K562 (cell line): ENCODE measurements at regions not wholly inside any gene's neighbourhood (a gene's known extent, or its start where the extent isn't known, plus 50 kb on each side); places are given as distances from the start of the nearest gene placed in this dataset.

ENCODE experiments used
- ATAC-seq: fragments of 200-7000 bp; cut with Tn5 transposase; 3 replicates; pipeline ENCODE4 v1.9.1; 2020; ENCODE audit warnings: moderate library complexity
- BruUV-seq: library from RNA; stranded (reverse); fragments of 400-500 nt; replicated peaks from 2 replicates; lab custom pipeline; 2021; lab: Mats Ljungman, UMichigan
- CTCF ChIA-PET: fragments of 300-600 bp; formaldehyde crosslinking; extraction: SDS; loops from one replicate; lab custom pipeline; 2021; ENCODE audit warnings: low intra/inter-chr PET ratio; lab: Yijun Ruan, JAX
- POLR2A ChIA-PET: fragments of 300-600, 350-650 bp; sonication (Branson Sonifier 250); formaldehyde crosslinking; extraction: SDS; loops from one replicate; lab custom pipeline; 2021; ENCODE audit warnings: antibody characterized with exemption, inconsistent platforms; lab: Yijun Ruan, JAX
- DNase-seq, 4 experiments: peaks; one replicate each; pipeline versions ENCODE4 v3.0.0 to v3.0.0-alpha.2; 2011 to 2018; ENCODE audit warnings: low spot score in 3 of 4, mixed read lengths in 3 of 4; ENCODE audit errors: extremely low read depth in 1 of 4
- FAIRE-seq: peaks from 2 replicates; lab custom pipeline; 2011; peaks lifted over from hg19 to GRCh38; lab: Jason Lieb, UNC
- H2AFZ ChIP-seq: 2 replicates; pipeline ENCODE4 v1.6.0; 2011; ENCODE audit warnings: low read depth, low read length, control low read depth, inconsistent platforms
- H3K27ac ChIP-seq: fragments of 200-600 bp; 3 replicates; pipeline ENCODE4 v1.8.0; 2011; ENCODE audit warnings: low read depth, mild to moderate bottlenecking, control low read depth, inconsistent platforms, low read length, moderate library complexity, mixed read lengths; ENCODE audit errors: extremely low read depth
- H3K27me3 ChIP-seq, 2 experiments: fragments of 300-600 bp in 1 of 2; 2 replicates in 1 of 2; 3 replicates in 1 of 2; pipeline versions ENCODE4 v1.6.0 to v1.8.0; 2011; ENCODE audit warnings: inconsistent platforms in 2 of 2, low read length in 2 of 2, mild to moderate bottlenecking in 1 of 2, mixed read lengths in 1 of 2, moderate library complexity in 1 of 2; ENCODE audit not compliant: control insufficient read depth in 2 of 2, insufficient read depth in 2 of 2
- H3K36me3 ChIP-seq: fragments of 300-600 bp; 3 replicates; pipeline ENCODE4 v1.8.0; 2011; ENCODE audit warnings: mild to moderate bottlenecking, low read length, inconsistent platforms; ENCODE audit not compliant: control insufficient read depth, insufficient read depth
- H3K4me1 ChIP-seq, 2 experiments: fragments of 200-600 bp in 1 of 2; replicated peaks in 1 of 2; 2 replicates in 1 of 2; 3 replicates in 1 of 2; pipeline versions ENCODE4 v1.5.1 to v1.8.0; 2011; ENCODE audit warnings: inconsistent platforms in 2 of 2, low read length in 2 of 2, mild to moderate bottlenecking in 1 of 2, mixed read lengths in 1 of 2, moderate library complexity in 1 of 2; ENCODE audit not compliant: control insufficient read depth in 2 of 2, insufficient read depth in 2 of 2
- H3K4me2 ChIP-seq: 2 replicates; pipeline ENCODE4 v1.6.1; 2011; ENCODE audit warnings: low read length, control low read depth, inconsistent platforms, mixed read lengths; ENCODE audit not compliant: insufficient read depth
- H3K4me3 ChIP-seq: fragments of 200-600 bp; sonication (generic), shearing (Covaris generic); 2 replicates; pipeline ENCODE4 v1.5.1; 2016; ENCODE audit warnings: control low read depth, inconsistent platforms
- H3K79me2 ChIP-seq: fragments of 200-600 bp; 3 replicates; pipeline ENCODE4 v1.8.0; 2011; ENCODE audit warnings: low read length, inconsistent platforms; ENCODE audit not compliant: control insufficient read depth, insufficient read depth
- H3K9ac ChIP-seq, 2 experiments: 2 replicates each; pipeline versions ENCODE4 v1.6.0 to v1.6.1; 2011; ENCODE audit warnings: low read depth in 2 of 2, low read length in 2 of 2, control low read depth in 1 of 2, inconsistent platforms in 1 of 2, mild to moderate bottlenecking in 1 of 2, mixed read lengths in 1 of 2; ENCODE audit not compliant: insufficient read depth in 1 of 2
- H3K9me1 ChIP-seq: one replicate; pipeline ENCODE4 v1.6.0; 2011; ENCODE audit warnings: inconsistent platforms, mild to moderate bottlenecking, low read length, moderate library complexity; ENCODE audit not compliant: control insufficient read depth, insufficient read depth
- H3K9me3 ChIP-seq: replicated peaks from 2 replicates; pipeline ENCODE4 v1.5.1; 2011; ENCODE audit warnings: low read depth, low read length, inconsistent platforms; ENCODE audit not compliant: control insufficient read depth, insufficient read depth
- H4K20me1 ChIP-seq: replicated peaks from 2 replicates; pipeline ENCODE4 v1.6.1; 2011; ENCODE audit warnings: low read length, inconsistent platforms, mixed read lengths; ENCODE audit not compliant: control insufficient read depth, insufficient read depth
- CC2D1A ChIP-seq: fragments of 450-650 bp; IDR thresholded peaks from 2 replicates; pipeline ENCODE4 v1.6.1; 2017; ENCODE audit warnings: mild to moderate bottlenecking
- KLF16 ChIP-seq: IDR thresholded peaks from 2 replicates; pipeline ENCODE4 v1.6.1; 2016; ENCODE audit warnings: antibody characterized with exemption
- NCOA4 ChIP-seq: fragments of 450-650 bp; IDR thresholded peaks from 2 replicates; pipeline ENCODE4 v1.6.1; 2018; ENCODE audit warnings: mild to moderate bottlenecking; ENCODE audit not compliant: partially characterized antibody
- NFRKB ChIP-seq: fragments of 450-650 bp; IDR thresholded peaks from 2 replicates; pipeline ENCODE4 v1.6.1; 2016; ENCODE audit warnings: low read depth
- ZNF140 ChIP-seq: fragments of 250-450 bp; sonication (Bioruptor Pico); IDR thresholded peaks from 2 replicates; pipeline ENCODE4 v1.8.0; 2021; ENCODE audit warnings: moderate library complexity, mild to moderate bottlenecking, inconsistent platforms
- ZNF217 ChIP-seq: sonication (generic); formaldehyde crosslinking; IDR thresholded peaks from 2 replicates; pipeline ENCODE4 v1.8.0; 2022; ENCODE audit warnings: mild to moderate bottlenecking, missing genetic modification reagents
- ZNF436 ChIP-seq: fragments of 250-450, 450-650 bp; sonication (Bioruptor Pico); formaldehyde crosslinking; IDR thresholded peaks from 2 replicates; pipeline ENCODE4 v1.7.0; 2020; ENCODE audit warnings: mild to moderate bottlenecking
- in situ Hi-C: fragments of 300-500 bp; cut with MboI; formaldehyde crosslinking; loops from 4 replicates; pipeline ENCODE4 v1.15.0; 2018; ENCODE audit warnings: inconsistent platforms, mixed read lengths
- intact Hi-C: fragments of 100-400 bp; cut with micrococcal nuclease; formaldehyde crosslinking; loops from 2 replicates; pipeline ENCODE4 v1.14.2; 2022
- TF ChIP-seq, protein P1 (sequence below), 2 experiments: fragments of 450-650 bp in 1 of 2; IDR thresholded peaks; 2 replicates each; pipeline ENCODE4 v1.6.1; 2011 to 2017; ENCODE audit warnings: low read depth in 2 of 2, antibody characterized with exemption in 1 of 2, borderline replicate concordance in 1 of 2, low read length in 1 of 2, mild to moderate bottlenecking in 1 of 2, mixed read lengths in 1 of 2; ENCODE audit not compliant: control insufficient read depth in 1 of 2
- TF ChIP-seq, protein P2 (sequence below): fragments of 450-650 bp; formaldehyde crosslinking; IDR thresholded peaks from 2 replicates; pipeline ENCODE4 v1.4.0; 2020; ENCODE audit warnings: mild to moderate bottlenecking, mixed read lengths
- TF ChIP-seq, protein P3 (sequence below): fragments of 450-650 bp; IDR thresholded peaks from 2 replicates; pipeline ENCODE4 v1.7.1; 2018; ENCODE audit warnings: mild to moderate bottlenecking, low read depth; ENCODE audit not compliant: partially characterized antibody

DNA sequence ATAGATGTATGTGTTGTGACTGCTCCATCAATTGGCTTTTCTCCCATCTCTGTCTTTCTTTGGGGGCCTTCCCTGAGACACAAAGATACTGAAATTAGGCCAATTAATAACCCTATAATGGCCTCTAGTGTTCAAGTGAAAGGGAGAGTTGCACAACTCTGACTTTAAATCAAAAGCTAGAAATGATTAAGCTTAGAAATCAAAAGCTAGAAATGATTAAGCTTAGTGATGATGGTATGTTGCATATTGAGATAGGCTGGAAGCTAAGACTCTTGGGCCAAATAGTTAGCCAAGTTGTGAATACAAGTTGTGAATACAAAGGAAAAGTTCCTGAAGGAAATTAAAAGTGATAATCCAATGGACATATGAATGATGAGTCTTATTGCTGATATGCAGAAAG, 452.9 kb upstream of the AGA start:
- ATAC-seq = no peak
- H3K27me3 ChIP-seq = no peaks in the 10 kb centered on the region
- no peak overlapping the region for H3K4me3 ChIP-seq
- no peak overlapping the region for H3K9ac ChIP-seq
- in situ Hi-C loops = no loop called here
- no peaks in the 10 kb centered on the region for H3K79me2 ChIP-seq
- H3K36me3 ChIP-seq = no peaks in the 10 kb centered on the region
- POLR2A ChIA-PET = no interaction called here
- no TSS peak for BruUV-seq
- no peak overlapping the region for H2AFZ ChIP-seq
- CTCF ChIA-PET = no interaction called here
- H3K4me1 ChIP-seq = no peaks in the 10 kb centered on the region
- no peaks in the 10 kb centered on the region for H3K9me3 ChIP-seq
- no peak for TF ChIP-seq ZNF217 (CRISPR knock-in tag)
- H3K9me1 ChIP-seq = no peaks in the 10 kb centered on the region
- no peaks in the 10 kb centered on the region for H4K20me1 ChIP-seq
- DNase-seq = no peak
- intact Hi-C loops = no loop called here
- H3K4me2 ChIP-seq = no peak overlapping the region
- H3K27ac ChIP-seq = no peak overlapping the region
- no peak for FAIRE-seq

DNA sequence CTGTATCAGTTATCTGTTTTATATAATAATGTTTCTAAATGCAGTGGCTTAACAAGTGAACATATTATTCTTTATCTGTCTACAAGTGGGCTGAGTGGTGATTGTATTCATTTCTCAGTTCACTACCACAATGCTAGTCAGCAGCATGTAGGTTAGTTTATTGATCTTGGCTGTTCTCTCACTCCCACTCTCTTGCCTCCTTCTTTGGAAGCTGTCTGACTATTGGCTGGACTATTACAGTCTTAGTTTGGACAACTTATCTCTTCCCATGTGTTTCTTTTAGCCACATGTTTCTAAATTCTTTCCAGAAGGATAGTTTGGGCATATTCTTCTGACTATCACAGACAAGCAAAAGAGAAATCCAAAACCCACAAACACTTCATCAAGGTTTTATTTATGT, 459.5 kb upstream of the AGA start:
- no peak for ATAC-seq
- H3K9me1 ChIP-seq = no peaks in the 10 kb centered on the region
- H3K9ac ChIP-seq = no peak overlapping the region
- BruUV-seq = no TSS peak
- no peak overlapping the region for H3K4me2 ChIP-seq
- no peaks in the 10 kb centered on the region for H3K36me3 ChIP-seq
- intact Hi-C loops = no loop called here
- H3K27ac ChIP-seq = no peak overlapping the region
- H3K4me1 ChIP-seq = no peaks in the 10 kb centered on the region
- in situ Hi-C loops = no loop called here
- no peaks in the 10 kb centered on the region for H4K20me1 ChIP-seq
- H3K9me3 ChIP-seq = no peaks in the 10 kb centered on the region
- no peaks in the 10 kb centered on the region for H3K79me2 ChIP-seq
- ChIA-PET CTCF (no interaction called here), POLR2A (no interaction called here)
- H2AFZ ChIP-seq = no peak overlapping the region
- DNase-seq = no peak
- FAIRE-seq = peak; percentile 11
- H3K4me3 ChIP-seq = no peak overlapping the region
- H3K27me3 ChIP-seq = no peaks in the 10 kb centered on the region
- TF ChIP-seq, protein P1, sequence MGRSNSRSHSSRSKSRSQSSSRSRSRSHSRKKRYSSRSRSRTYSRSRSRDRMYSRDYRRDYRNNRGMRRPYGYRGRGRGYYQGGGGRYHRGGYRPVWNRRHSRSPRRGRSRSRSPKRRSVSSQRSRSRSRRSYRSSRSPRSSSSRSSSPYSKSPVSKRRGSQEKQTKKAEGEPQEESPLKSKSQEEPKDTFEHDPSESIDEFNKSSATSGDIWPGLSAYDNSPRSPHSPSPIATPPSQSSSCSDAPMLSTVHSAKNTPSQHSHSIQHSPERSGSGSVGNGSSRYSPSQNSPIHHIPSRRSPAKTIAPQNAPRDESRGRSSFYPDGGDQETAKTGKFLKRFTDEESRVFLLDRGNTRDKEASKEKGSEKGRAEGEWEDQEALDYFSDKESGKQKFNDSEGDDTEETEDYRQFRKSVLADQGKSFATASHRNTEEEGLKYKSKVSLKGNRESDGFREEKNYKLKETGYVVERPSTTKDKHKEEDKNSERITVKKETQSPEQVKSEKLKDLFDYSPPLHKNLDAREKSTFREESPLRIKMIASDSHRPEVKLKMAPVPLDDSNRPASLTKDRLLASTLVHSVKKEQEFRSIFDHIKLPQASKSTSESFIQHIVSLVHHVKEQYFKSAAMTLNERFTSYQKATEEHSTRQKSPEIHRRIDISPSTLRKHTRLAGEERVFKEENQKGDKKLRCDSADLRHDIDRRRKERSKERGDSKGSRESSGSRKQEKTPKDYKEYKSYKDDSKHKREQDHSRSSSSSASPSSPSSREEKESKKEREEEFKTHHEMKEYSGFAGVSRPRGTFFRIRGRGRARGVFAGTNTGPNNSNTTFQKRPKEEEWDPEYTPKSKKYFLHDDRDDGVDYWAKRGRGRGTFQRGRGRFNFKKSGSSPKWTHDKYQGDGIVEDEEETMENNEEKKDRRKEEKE (IDR thresholded peaks at IDR 0.05; ENCODE audit: borderline replicate concordance in 1 of 2, control insufficient read depth in 1 of 2, low read depth in 2 of 2, low read length in 1 of 2) = no peak
- TF ChIP-seq, protein P2, sequence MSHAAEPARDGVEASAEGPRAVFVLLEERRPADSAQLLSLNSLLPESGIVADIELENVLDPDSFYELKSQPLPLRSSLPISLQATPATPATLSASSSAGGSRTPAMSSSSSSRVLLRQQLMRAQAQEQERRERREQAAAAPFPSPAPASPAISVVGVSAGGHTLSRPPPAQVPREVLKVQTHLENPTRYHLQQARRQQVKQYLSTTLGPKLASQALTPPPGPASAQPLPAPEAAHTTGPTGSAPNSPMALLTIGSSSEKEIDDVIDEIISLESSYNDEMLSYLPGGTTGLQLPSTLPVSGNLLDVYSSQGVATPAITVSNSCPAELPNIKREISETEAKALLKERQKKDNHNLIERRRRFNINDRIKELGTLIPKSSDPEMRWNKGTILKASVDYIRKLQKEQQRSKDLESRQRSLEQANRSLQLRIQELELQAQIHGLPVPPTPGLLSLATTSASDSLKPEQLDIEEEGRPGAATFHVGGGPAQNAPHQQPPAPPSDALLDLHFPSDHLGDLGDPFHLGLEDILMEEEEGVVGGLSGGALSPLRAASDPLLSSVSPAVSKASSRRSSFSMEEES (CRISPR knock-in tag) = no peak
- TF ChIP-seq NCOA4 = no peak
- TF ChIP-seq NFRKB = no peak
- TF ChIP-seq ZNF436 (CRISPR knock-in tag) = no peak
- no peak for TF ChIP-seq KLF16
- no peak for TF ChIP-seq ZNF140 (CRISPR knock-in tag)
- TF ChIP-seq CC2D1A = no peak
- TF ChIP-seq, protein P3, sequence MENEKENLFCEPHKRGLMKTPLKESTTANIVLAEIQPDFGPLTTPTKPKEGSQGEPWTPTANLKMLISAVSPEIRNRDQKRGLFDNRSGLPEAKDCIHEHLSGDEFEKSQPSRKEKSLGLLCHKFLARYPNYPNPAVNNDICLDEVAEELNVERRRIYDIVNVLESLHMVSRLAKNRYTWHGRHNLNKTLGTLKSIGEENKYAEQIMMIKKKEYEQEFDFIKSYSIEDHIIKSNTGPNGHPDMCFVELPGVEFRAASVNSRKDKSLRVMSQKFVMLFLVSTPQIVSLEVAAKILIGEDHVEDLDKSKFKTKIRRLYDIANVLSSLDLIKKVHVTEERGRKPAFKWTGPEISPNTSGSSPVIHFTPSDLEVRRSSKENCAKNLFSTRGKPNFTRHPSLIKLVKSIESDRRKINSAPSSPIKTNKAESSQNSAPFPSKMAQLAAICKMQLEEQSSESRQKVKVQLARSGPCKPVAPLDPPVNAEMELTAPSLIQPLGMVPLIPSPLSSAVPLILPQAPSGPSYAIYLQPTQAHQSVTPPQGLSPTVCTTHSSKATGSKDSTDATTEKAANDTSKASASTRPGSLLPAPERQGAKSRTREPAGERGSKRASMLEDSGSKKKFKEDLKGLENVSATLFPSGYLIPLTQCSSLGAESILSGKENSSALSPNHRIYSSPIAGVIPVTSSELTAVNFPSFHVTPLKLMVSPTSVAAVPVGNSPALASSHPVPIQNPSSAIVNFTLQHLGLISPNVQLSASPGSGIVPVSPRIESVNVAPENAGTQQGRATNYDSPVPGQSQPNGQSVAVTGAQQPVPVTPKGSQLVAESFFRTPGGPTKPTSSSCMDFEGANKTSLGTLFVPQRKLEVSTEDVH = no peak
